ENCODE measurements at regions not wholly inside any gene's neighbourhood (a gene's known extent, or its start where the extent isn't known, plus 50 kb on each side); places are given as distances from the start of the nearest gene placed in this dataset.

DNA sequence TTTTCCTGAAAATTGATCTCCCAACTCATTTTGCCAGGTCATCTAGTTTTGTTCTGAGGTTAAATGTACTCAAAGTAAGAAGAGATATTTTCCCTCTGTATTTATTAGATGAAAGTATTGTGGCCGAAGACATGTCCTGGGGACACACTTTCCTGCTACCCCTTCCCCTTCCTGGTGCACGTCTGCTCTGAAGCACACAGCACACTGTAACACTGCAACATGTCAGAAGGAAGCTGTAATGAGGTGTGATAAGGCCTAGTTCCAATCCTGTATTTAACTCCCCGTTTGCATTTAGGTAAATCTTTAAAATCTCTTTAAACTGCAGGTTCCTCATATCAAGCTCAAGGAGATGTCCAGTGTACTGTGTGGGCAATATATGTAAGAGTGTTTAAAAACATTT, 99.4 kb downstream of the HDGFL1 start:
- TF ChIP-seq EZH2 (IDR thresholded peaks at IDR 0.05) (no peak), POLR2AphosphoS5 (IDR thresholded peaks at IDR 0.05; ENCODE audit: borderline replicate concordance, low read depth, low read length) (no peak), FOXP2 (optimal IDR thresholded peaks at IDR 0.05; ENCODE audit: control extremely low read depth, extremely low read length, insufficient read depth) (no peak)
